ENCODE measurements at regions not wholly inside any gene's neighbourhood (a gene's known extent, or its start where the extent isn't known, plus 50 kb on each side); places are given as distances from the start of the nearest gene placed in this dataset.

DNA sequence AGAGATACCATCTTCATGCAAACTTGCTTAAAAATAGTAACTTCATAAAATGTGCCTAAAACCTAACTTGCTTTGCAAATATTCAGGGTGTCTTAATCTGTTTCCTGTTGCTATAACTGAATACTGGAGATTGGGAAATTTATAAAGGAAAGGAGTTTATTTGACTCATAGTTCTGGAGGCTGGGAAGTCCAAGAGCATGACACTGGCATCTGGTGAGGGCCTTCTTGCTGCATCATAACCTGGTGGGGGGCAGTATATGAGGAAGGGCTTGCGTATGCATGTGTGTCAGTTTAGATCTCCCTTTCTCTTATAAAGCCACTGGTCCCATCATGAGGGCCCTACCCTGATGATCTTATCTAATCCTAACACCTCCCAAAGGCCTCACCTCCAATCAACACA lies 166.5 kb downstream of the LPIN1 start:
- intact Hi-C loops (cut with DNase I), result no loop called here
- Histone ChIP-seq H3K27ac (no peak overlapping the region), H3K9me3 (no peaks in the 10 kb centered on the region), H3K4me3 (replicated peaks in 1 of 3) (no peak overlapping the region), H3K4me1 (no peaks in the 10 kb centered on the region), H3K27me3 (no peaks in the 10 kb centered on the region), H3K36me3 (no peaks in the 10 kb centered on the region)
- 100% methylated on average over 1 of the region's 1 CpG for WGBS, 2 donors
- DNase-seq, result no peak
- no peak for TF ChIP-seq POLR2A (IDR thresholded peaks at IDR 0.05)
- TF ChIP-seq, protein P1, sequence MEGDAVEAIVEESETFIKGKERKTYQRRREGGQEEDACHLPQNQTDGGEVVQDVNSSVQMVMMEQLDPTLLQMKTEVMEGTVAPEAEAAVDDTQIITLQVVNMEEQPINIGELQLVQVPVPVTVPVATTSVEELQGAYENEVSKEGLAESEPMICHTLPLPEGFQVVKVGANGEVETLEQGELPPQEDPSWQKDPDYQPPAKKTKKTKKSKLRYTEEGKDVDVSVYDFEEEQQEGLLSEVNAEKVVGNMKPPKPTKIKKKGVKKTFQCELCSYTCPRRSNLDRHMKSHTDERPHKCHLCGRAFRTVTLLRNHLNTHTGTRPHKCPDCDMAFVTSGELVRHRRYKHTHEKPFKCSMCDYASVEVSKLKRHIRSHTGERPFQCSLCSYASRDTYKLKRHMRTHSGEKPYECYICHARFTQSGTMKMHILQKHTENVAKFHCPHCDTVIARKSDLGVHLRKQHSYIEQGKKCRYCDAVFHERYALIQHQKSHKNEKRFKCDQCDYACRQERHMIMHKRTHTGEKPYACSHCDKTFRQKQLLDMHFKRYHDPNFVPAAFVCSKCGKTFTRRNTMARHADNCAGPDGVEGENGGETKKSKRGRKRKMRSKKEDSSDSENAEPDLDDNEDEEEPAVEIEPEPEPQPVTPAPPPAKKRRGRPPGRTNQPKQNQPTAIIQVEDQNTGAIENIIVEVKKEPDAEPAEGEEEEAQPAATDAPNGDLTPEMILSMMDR (IDR thresholded peaks at IDR 0.05), result no peak

DNA sequence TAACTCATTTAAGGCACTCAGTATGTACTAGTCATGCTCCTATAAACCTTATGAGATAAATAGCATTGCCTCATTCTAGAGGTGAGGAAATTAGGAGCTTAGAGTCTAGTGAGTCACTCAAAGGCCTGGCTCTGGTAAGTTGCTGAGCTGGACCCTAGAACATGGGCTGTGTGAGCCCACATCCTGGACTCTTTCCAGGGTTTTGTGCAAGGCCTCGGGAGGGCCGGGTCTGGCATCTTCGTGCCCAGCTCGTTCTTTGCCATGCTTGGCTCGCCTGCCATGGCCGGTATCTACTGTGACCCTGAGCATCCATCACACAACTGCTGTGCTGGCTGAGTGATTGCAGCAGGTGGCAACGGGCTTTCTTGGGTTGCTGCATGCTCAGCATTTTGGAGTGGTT lies 168.0 kb downstream of the LPIN1 start:
- H3K36me3 ChIP-seq, result no peaks in the 10 kb centered on the region
- WGBS, 2 donors, result 50 to 87% methylated on average over 1 to 7 of the region's 7 CpGs
- TF ChIP-seq POLR2A (IDR thresholded peaks at IDR 0.05), result no peak
- TF ChIP-seq, protein P1 (IDR thresholded peaks at IDR 0.05), result no peak
- H3K4me3 ChIP-seq (replicated peaks in 1 of 3), result no peak overlapping the region
- no peak for DNase-seq
- H3K27ac ChIP-seq, result no peak overlapping the region
- intact Hi-C loops (cut with DNase I), result no loop called here
- H3K4me1 ChIP-seq, result no peaks in the 10 kb centered on the region
- H3K27me3 ChIP-seq, result no peaks in the 10 kb centered on the region
- H3K9me3 ChIP-seq, result no peaks in the 10 kb centered on the region

DNA sequence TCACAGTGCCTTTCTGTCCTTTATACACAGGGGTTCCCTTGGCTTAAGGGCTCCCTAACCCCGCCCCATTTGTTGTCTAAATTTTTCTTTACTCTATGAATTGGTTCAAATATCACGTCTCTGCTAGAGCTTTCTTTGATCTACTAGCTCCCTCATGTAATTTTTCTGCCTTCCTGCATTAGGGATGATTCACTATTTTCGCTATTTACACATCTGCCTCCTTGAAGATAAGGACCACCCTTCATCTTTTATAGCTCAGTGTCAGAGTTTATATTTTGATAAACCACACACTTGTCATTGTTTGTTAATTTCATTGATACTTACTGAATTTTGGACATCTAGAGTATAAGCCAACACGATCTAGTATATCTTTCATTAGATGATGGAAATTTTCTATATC lies 169.2 kb downstream of the LPIN1 start:
- intact Hi-C loops (cut with DNase I), result no loop called here
- H3K4me1 ChIP-seq, result no peaks in the 10 kb centered on the region
- 90 to 93% methylated on average over 4 of the region's 4 CpGs for WGBS, 2 donors

DNA sequence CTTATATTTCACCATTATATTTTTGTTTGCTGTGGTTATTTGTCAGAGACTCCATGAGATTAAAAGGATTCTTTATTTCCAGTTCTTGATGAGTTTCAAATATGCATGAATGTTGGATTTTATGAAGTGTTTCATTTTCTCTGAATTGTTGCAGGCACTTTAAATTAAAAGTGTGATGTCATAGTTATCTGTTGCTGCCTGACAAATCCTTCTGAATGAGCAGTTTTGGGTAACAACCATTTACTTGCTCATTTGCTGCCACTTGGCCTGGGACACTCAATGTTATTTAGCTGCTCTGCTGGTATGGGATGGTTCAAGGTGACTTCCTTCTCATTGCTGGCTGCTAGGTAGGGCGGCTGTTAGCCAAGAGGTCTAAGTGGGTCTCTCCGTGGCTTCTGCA lies 173.5 kb downstream of the LPIN1 start:
- no peak overlapping the region for H3K27ac ChIP-seq
- 84 to 96% methylated on average over 2 of the region's 2 CpGs for WGBS, 2 donors

More for the DNA sequence above, 169.2 kb downstream of the LPIN1 start:
- H3K4me3 ChIP-seq (replicated peaks in 1 of 3), result no peak overlapping the region
- no peaks in the 10 kb centered on the region for H3K27me3 ChIP-seq
- DNase-seq, result no peak
- no peaks in the 10 kb centered on the region for H3K9me3 ChIP-seq
- no peak for TF ChIP-seq POLR2A (IDR thresholded peaks at IDR 0.05)
- TF ChIP-seq, protein P1 (IDR thresholded peaks at IDR 0.05), result no peak
- H3K36me3 ChIP-seq, result no peaks in the 10 kb centered on the region
- H3K27ac ChIP-seq, result no peak overlapping the region

DNA sequence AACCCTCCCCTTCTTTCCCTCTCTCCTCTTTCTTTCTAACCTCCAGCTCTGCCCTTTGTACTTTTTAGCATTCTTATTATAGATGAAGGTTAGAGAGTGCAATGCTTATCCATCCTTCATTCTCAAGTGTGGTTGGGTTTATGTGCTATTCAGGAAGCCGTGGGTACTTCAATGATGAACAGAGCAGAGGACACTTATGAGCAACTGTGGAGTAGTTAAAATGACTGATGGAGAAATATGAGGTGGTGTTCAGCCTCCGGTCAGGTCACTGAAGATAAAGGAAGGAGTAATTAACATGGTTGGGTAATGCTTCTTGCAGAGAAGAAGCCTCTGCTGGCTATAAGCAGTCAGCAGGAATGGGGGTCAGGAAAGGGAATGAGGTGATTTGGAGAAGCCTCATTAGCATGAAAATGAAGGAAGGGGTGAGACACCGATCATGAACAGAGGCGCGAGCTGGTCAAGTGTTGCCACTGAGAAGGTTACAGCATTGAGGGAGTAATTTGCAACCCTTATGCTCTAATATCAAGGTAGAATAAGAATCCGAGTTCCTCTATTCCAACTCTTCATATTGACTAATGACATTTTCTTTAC lies 174.7 kb downstream of the LPIN1 start:
- 73% methylated on average over 6 of the region's 6 CpGs for WGBS, 2 donors
- Histone ChIP-seq H3K36me3 (no peaks in the 10 kb centered on the region), H3K27me3 (no peaks in the 10 kb centered on the region), H3K4me1 (no peaks in the 10 kb centered on the region), H3K4me3 (replicated peaks in 1 of 3) (no peak overlapping the region), H3K27ac (no peak overlapping the region), H3K9me3 (no peaks in the 10 kb centered on the region)
- intact Hi-C loops (cut with DNase I), result no loop called here
- no peak for DNase-seq
- TF ChIP-seq, protein P1 (IDR thresholded peaks at IDR 0.05), result no peak
- no peak for TF ChIP-seq POLR2A (IDR thresholded peaks at IDR 0.05)

More for the DNA sequence above, 173.5 kb downstream of the LPIN1 start:
- no peak overlapping the region for H3K4me3 ChIP-seq (replicated peaks in 1 of 3)
- DNase-seq, result no peak
- no peaks in the 10 kb centered on the region for H3K36me3 ChIP-seq
- intact Hi-C loops (cut with DNase I), result no loop called here
- no peaks in the 10 kb centered on the region for H3K27me3 ChIP-seq
- no peak for TF ChIP-seq POLR2A (IDR thresholded peaks at IDR 0.05)
- TF ChIP-seq, protein P1 (IDR thresholded peaks at IDR 0.05), result no peak
- no peaks in the 10 kb centered on the region for H3K9me3 ChIP-seq
- no peaks in the 10 kb centered on the region for H3K4me1 ChIP-seq
